ENCODE measurements at regions not wholly inside any gene's neighbourhood (a gene's known extent, or its start where the extent isn't known, plus 50 kb on each side); places are given as distances from the start of the nearest gene placed in this dataset.

DNA sequence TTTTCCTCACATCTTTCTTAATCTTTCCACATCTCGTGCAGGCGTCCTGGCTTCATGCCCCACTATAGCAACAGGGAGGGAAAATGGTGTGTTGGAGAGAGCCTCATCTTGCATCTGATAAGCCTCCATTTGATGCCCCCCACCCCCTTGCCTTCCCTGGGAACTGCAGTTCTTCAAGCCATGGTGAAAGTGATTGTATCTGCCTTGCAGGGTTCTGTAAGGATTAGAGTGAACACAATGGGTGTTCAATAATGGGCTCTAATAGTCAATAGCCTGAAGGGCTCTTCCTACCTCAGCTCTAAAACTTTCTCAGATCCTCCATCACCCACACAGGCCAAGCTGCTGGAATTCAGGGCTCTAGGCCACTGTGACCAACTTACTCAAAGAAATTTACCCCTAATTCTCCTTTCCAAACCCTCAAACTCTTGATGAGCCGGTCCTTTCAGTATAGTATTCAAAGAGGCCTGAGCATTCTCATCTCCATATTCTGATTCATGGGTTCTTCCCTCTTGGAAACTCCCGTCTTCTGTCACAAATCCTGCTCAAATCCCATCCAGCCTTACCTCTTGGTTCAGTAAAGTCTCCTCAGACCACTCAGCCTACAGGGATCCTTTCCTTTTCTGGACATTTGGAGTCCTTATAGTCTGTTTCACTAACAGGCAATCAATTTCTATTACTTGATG is 128.3 kb upstream of the TRIM2 start:
- no peak for ATAC-seq

DNA sequence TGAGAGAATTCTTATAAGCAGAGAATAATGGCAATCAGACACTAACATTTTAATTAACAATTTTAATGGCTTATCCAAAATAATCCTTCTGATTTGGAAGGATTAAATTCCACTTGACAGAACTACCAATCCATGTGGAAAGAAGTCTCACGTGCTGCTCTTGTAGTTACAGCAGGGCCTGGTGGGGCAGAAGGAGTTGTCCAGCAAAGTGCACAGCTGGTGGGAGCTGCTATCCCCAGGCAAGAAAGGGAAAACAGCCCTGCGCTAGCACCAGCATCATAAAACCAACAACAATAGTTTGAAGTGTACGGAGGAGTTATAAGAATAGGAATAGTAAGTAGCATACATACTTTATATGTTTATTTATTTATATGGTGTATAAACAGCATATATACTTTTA is 127.4 kb upstream of the TRIM2 start:
- DNase-seq (ENCODE audit: low spot score) = no peak
- ATAC-seq = no peak

More for the DNA sequence above, 128.3 kb upstream of the TRIM2 start:
- DNase-seq (ENCODE audit: low spot score) = no peak

DNA sequence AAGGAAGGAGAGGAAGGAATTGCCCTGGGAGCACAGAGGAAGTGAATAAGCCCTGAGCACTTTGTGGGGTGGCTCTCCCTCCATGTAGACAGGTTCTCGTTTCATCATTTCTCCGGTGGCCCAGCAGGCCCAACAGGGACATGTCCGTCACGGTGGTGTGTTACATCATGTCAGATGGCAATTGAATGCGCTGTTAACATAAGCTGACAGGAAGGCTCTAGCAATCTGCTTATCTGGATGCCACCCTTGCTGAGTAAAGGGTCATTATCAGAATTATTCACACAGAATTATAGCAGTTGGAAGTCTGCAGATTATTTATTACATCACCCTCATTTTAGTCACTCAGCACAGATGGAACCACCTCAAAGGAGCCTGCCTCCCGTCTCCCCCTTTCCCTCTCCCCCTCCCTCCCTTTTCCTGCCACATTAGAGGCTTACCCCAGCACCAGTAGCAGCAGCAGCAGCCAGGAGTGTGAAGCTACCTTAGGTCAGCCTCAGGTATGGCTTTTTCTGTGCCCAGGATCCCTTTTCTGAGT is 124.3 kb upstream of the TRIM2 start:
- DNase-seq (ENCODE audit: low spot score) (no peak), ATAC-seq (no peak)

DNA sequence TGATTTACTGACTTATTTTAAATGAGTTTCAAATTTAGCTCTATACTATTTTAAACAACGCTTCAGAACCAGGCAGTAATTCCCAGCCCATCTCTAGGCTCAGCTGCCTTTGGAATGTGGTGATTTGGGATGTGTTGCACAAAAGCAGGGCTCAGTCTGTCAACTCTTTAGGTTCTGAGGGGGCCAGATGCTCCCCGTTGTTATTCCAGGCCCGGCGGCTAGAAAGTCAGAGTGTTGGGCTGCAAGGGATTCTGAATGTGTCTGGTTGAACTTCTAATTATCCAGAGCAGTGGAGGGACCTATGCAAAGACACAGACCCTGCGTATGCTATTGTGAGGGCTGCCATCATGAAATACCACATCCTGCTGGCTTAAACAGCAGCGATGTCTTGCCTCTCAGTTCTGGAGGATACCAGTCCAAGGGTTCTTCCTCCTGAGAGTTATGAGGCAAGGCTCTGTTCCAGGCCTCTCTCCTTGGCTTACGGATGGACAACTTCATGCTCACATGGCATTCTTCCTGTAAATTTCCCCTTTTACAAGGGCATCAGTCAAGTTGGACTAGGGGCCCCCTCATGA is 123.2 kb upstream of the TRIM2 start:
- DNase-seq (ENCODE audit: low spot score) = no peak
- ATAC-seq = no peak

DNA sequence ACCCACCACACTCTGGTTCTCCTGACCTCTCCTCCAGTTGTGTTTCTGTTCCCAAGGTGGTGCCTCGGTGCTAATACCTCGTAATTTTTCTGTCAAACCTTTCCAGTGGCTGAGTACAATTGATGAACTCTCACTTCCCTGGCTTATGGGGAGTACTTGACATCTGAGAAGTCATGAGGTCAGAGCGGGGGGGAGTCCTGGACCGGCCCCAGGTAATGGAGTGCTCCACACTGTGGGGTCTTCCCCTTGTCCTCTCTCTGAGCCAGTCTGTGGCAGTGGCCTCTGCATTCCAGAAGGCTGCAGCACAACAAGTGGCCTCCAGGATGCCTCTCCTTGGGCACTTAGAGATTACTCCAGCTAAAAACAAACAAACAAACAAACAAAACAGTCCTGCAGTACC is 122.5 kb upstream of the TRIM2 start:
- no peak for ATAC-seq

DNA sequence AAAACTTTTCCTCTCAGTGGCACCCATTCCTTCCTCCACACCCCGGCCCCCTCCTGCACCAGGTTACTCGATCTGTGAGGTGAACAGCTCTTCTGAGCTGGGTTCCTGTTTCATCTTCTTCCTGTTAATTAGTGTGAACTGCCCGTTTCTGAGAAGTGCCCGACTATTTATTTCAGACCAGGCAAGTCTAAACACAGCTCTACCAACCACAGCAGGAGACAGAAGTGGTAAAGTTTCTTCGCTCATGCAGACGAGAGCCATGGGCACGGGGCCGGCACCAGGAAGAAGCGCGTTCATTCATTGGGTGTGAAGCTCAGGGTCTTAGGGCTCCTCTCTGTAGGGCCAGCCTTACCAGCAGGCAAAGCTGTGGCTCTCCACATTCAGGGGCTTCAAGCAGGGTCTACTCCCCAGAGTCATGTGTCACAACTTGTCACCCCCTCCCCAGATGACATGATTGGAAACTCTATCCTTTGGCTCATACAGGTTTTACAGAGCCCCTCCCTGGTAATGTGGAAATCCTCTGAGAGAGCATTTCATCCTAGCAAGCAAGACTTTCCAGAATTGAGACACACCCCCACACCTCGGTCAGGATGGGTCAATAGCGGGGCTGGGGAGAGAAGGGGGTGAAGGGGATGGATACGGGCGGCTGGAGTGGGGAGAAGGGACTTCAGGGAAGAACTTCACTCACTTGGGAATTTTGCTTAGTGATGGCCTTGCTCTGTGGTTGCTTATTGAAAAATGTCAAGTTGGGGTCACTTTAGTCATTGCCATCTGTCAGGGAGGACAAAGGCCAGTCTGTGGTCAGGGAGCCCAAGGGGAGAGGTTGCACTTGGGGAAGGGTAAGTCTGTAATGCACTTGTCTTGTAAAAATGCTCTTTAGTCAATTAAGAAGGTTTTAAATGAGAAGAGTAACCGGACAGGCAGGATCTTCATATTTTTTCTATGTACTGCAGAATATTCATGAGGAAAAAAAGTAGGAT is 121.6 kb upstream of the TRIM2 start:
- ATAC-seq = no peak
- DNase-seq (ENCODE audit: low spot score) = peak; percentile 29

More for the DNA sequence above, 122.5 kb upstream of the TRIM2 start:
- DNase-seq (ENCODE audit: low spot score) = no peak

DNA sequence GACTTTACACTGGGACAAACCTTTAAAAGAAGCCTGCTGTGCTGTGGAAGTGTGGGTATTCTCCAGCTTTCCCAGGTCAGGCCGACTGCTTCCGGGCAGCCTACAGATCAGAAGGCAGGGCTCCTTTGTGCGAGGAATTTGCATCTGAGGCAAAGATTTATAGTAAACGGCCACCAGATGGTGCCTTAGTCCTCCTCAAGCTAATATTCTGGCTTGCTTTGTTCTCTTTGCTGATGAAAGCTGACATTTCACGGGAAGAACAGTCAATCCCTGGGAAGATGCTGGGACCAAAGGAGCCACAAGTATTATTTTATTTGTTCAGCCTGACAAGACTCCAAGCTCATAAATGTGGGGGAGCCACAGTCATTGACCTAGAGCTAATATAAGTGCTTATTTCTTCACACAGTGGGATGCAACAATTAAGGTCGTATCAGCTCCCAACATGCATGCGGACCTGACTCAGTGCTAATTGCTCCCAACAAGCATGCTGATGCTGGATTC is 120.7 kb upstream of the TRIM2 start:
- DNase-seq (ENCODE audit: low spot score) (peak; percentile 55), ATAC-seq (peak; percentile 91)

DNA sequence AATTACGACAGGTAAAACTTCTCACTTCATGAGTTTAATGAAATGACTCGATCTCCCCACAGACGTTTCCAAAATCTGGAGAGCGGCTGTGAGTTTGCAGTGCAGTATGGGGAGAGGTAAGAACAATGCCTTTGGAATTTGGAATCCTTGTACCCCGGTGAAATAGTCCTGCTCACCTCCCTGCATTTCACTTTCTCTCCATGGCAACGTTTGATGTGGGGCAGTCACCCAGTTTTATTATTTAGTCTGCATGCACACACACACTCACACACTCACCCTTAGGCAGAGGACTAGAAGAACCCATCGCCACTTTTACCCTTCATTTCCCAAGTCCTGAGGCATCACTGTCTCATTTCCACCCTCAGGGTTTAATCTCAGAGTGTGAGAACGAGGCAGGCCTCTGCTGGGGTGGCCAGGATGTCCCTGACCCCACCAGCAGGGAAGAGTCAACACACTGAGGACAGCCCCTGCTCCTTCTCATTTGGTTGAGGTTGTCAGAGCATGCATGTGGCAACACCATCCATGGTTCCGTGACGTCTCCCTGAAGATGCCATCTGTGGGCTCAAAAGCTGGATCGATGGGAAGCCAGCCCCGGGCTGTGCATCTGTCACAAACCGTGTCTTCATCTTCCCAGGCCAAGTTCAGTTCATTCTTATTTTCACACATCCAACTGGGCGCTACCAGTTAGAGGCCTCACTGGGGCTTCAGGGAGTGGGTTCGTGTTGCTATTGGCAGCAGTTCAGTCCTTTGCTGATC is 119.8 kb upstream of the TRIM2 start:
- peak; percentile 31 for DNase-seq (ENCODE audit: low spot score)
- ATAC-seq = no peak

DNA sequence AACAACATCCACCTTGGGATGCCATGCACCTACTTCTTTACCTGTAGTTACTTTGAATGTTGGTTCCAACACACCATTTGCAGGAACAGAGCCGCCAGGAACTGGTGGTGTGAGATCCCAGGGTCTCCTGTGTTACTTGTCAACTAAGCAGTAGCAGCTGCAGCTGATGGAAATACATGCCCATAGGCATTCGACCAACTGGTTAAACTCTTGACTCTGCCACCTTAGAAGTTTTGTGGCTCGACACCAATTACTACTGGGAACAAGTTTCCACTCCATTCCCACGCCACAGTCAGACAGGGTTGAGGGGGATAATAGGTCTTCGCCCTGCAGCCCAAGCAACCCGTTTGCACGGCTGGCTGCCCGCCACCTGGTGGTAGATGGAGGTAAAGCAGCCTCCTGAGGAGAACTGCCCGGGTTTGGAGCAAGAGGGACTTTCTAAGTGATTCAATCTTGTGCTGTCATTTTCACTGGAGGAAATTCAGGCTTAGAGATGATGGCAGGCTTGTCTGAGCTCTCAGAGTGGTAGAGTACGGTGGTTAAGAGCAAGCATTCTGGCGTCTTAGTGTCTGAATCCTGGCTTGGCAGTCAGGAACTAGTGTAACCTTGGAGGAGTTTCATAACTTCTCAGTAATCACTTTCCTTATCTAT is 119.1 kb upstream of the TRIM2 start:
- peak; percentile 91 for ATAC-seq

DNA sequence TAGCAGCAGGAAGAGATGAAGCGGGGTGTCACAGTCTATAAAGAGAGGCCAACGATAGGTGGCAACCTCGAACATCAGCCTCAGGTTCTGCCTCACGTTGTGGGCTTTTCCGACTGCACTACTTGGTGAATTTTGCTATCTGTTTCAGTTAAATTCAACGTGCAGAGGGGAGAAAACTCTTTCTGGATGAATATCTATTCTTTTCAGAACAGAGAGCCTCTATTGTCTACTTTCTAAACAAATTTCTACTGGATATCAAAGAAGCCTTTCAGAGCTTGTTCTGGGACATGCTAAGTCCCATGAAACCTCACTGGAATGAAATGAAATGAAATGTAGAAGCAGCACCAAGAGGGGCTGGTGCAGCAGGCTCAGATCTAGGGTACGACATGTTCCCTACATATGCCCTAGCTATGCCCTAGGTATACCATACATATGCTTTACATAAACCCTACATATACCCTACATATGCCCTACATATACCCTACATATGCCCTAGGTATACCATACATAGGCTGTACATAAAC is 116.5 kb upstream of the TRIM2 start:
- DNase-seq (ENCODE audit: low spot score) (no peak), ATAC-seq (no peak)

More for the DNA sequence above, 119.1 kb upstream of the TRIM2 start:
- peak; percentile 69 for DNase-seq (ENCODE audit: low spot score)

DNA sequence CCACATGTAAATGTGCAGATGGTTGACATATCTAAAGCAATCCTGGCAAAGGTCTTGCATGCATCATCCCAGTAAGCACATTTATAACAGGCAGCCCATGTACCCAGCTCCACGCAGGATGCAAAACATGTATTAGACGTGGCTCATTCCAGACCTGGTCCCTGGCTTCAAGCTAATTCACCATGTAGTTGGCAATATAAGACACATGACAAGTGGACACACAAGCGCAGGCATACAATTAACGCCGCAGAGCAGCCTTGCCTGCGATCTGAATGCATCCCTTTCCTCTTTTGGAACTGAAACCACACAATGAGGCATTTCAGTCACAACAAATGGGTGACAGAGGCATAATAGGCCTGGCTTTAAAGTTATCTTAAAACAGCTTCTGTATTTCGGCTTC is 114.5 kb upstream of the TRIM2 start:
- DNase-seq (ENCODE audit: low spot score) (no peak), ATAC-seq (no peak)

DNA sequence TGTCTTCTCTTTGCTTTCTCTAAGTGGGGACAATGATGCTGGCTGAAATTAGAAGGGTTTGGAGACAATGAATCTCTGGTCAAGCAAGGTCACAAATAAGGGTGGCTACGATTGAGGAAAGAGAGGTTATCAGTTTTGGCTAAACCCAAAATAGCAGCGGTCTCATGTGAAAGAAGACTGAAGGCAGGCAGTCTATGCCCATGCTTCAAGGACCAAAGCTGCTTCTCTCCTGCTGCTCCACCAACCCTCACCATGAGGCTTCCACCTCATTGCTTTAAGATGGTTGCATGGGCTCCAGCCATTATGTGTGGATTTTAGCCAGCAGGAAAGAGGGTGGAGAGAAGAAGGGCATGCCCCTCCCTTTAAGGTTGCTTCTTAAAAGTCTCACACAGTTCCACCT is 114.1 kb upstream of the TRIM2 start:
- DNase-seq (ENCODE audit: low spot score) (no peak), ATAC-seq (no peak)

DNA sequence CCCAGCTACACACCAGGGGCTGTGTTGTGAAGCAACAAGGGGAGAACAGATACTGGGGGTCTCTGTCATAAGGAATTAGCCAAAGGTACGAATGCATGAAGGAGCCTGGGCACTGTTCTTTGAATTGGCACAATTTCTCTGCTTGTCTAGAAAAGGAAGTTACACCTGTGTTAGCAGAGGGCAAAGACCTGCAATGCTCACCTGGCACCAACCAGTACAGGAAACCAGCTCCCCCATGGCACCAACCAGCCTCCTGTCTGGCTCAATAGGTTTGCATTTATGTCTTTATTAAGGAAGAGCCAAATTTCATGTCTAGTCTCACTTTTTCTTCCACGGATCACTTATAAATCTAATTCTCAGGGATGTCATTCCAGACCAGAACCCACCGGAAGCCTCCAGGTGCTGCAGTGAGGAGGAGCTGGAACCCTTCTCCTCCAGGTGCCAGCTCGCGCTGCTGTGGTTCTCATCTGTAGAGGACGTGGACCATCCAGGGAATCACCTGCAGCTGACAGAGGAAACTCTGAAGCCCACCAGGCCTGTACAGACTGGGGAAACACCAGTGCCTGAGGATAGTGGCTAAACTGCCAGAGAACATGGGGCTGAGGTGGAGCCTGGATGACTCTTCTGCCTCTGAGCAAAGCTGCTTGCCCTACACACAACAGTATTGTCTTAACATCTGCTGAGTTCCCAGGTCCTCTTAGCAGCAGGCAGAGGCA is 113.4 kb upstream of the TRIM2 start:
- DNase-seq (ENCODE audit: low spot score) = no peak
- ATAC-seq = no peak

DNA sequence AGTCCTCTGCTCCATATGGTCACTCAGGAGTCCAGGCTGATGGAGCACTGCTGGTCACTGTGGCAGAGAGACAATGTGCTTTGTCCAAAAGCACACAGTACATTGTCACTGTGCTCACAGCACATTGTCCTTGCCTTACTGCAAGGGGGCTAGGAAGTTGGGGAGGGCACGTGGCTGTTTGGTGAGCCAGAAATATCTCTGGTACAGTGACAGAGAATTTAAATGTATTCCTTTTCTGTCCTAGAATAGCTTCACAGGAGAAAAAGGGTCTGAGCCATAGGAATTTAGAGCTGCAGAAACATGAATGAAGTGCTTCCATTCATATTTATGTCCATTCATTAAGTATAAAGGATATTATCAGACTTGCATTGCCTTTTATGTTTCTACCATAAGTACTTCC is 110.8 kb upstream of the TRIM2 start:
- DNase-seq (ENCODE audit: low spot score) = no peak
- ATAC-seq = no peak

DNA sequence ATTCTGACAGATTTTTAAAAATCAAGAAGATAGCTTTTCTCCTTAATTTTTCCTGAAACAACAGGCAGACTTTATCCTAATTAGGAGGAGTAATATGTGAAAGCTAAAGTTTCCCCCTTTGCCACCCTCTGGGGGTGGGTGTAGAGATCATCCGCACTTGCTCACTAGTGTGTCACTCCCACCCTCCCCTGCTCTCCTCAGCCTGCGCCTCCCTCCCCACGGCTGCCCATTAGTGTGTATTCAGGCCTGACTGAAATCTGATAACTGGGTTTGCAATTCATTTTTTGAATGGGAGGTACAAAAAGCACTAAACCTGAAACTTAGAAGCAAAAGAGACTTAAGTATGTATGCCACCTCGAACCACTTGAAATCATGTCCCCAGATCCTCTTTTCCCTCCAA is 110.4 kb upstream of the TRIM2 start:
- ATAC-seq (no peak), DNase-seq (ENCODE audit: low spot score) (no peak)

DNA sequence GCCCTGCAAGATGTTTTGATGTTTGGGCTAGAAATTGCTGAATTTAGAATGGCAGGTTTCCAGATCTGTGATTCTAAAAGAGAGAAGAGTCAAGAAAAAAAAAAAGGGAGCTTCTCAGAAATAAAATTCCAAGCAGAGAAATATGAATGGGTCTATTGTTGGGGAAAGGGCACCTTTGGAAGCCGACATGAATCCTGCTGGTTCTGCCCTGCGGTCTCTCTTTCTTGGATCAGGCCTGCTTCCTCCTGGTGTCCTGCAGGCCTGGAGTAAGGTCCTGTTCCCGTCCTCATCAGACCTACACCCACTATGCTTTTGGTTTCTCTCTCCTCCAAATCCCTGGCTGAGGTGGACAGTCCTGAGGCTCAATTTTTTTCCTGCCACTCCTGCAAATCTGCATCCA is 109.8 kb upstream of the TRIM2 start:
- ATAC-seq (no peak), DNase-seq (ENCODE audit: low spot score) (no peak)

DNA sequence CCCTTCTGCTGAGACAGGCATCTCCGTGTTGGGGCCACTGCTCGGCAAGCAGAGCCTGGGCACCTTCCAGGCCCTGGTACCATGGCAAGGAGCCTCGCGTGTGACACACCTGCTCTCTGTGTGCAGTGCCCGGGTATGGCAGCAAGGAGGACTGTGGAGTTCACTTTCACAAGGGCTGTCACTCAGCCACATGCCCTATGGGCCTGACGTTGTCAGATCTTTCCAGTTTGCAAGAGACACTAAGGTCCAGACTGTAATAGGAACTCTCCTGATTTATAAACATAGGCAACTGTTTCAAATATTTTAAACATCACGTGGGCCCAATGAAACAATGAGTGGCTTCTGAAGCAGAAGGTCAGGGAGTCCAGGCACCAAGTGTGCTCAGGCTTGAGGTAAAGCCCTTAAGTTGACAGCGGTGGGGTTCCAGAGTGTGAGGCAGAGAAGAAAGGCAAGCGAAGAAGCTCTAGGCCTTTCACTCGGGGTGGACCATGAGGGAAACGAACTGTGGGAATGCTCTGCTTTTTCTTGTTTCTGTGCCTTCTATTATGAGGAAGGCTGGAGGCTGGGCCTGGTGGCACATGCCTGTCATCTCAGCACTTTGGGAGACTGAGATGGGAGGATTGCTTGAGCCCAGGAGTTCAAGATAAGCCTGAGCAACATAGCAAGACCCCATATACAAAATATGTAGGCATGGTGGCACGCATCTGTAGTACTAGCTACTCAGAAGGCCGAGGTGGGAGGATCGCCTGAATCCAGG is 108.6 kb upstream of the TRIM2 start:
- no peak for DNase-seq (ENCODE audit: low spot score)

DNA sequence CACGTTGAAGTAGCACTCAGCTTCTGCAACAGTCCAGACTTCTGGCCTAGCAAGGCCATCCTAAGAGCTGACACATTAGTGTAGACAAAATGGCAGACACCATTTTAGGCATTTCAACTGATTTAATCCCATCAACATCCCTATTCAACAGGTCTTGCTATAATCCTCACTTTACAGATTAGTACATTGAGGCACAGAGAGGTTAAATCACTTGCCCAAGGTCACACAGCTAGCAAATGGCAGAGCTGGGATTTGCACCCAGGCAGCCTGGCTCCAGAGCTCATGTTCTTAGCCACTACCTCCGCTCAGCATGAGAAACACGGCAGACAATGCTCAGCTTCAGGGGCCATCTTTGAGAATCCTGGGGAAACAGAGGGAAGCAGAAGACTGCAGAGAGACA is 107.9 kb upstream of the TRIM2 start:
- DNase-seq (ENCODE audit: low spot score) = no peak
- no peak for ATAC-seq

More for the DNA sequence above, 108.6 kb upstream of the TRIM2 start:
- no peak for ATAC-seq

All from left lobe of liver (tissue), 2 donors.